DOHH2 (cell line): ENCODE measurements at regions not wholly inside any gene's neighbourhood (a gene's known extent, or its start where the extent isn't known, plus 50 kb on each side); places are given as distances from the start of the nearest gene placed in this dataset.

ENCODE experiments used
- EZH2phosphoT487 ChIP-seq: fragments of 200-600 bp; sonication (generic); IDR thresholded peaks from 2 replicates; pipeline ENCODE4 v1.6.1; 2017; ENCODE audit warnings: borderline replicate concordance, mild to moderate bottlenecking, antibody characterized with exemption, low read length, moderate library complexity, mixed read lengths
- TF ChIP-seq, protein P1 (sequence below): fragments of 200-600 bp; sonication (generic); IDR thresholded peaks from one replicate; pipeline ENCODE4 v1.5.1; 2014; ENCODE audit warnings: antibody characterized with exemption, mild to moderate bottlenecking, low read depth, low read length; ENCODE audit not compliant: poor library complexity, severe bottlenecking

DNA sequence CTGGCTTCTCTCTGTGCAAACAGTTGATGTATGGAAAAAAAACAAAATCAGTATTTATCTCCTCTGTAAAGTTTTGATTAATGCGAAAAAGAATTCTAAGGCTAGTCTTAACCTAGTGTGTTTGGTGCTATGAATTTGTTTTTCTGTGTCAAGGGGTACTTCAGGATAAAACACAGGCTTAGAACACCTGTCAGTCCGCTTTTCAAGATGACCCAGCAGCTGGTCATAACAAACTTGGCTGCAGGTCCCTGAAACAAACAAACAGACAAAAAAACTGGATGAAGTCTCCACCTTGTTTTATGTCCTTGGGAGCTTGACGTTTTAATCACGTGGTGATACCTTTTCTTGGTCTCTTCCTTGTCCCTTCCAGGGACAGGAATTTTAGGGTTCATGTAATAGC lies 689.3 kb downstream of the UQCRFS1 start:
- TF ChIP-seq, protein P1, sequence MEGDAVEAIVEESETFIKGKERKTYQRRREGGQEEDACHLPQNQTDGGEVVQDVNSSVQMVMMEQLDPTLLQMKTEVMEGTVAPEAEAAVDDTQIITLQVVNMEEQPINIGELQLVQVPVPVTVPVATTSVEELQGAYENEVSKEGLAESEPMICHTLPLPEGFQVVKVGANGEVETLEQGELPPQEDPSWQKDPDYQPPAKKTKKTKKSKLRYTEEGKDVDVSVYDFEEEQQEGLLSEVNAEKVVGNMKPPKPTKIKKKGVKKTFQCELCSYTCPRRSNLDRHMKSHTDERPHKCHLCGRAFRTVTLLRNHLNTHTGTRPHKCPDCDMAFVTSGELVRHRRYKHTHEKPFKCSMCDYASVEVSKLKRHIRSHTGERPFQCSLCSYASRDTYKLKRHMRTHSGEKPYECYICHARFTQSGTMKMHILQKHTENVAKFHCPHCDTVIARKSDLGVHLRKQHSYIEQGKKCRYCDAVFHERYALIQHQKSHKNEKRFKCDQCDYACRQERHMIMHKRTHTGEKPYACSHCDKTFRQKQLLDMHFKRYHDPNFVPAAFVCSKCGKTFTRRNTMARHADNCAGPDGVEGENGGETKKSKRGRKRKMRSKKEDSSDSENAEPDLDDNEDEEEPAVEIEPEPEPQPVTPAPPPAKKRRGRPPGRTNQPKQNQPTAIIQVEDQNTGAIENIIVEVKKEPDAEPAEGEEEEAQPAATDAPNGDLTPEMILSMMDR, result no peak
- TF ChIP-seq EZH2phosphoT487, result no peak
